Immature natural killer cell (primary cell): ENCODE measurements at regions not wholly inside any gene's neighbourhood (a gene's known extent, or its start where the extent isn't known, plus 50 kb on each side); places are given as distances from the start of the nearest gene placed in this dataset.
"Not testable (repeated sequence)": the region's sequence is repeated elsewhere in the genome, so short reads cannot be mapped to it uniquely, and the experiment has no call there.

Source experiments
- DNase-seq, 3 donors: peaks; one replicate each; pipeline ENCODE4 v3.0.0; 2022; ENCODE audit warnings: mixed read lengths in 1 of 3
- H3K27ac Mint-ChIP-seq, 6 donors: one replicate each; pipeline ENCODE4 v1.8.0; 2020; ENCODE audit warnings: mixed read lengths in 6 of 6, mild to moderate bottlenecking in 5 of 6, inconsistent platforms in 4 of 6, moderate library complexity in 3 of 6
- H3K27me3 Mint-ChIP-seq, 3 donors: one replicate each; pipeline ENCODE4 v1.8.0; 2020 to 2021; ENCODE audit warnings: low read depth in 3 of 3, mild to moderate bottlenecking in 3 of 3, mixed read lengths in 3 of 3, moderate library complexity in 3 of 3, inconsistent platforms in 1 of 3
- H3K36me3 Mint-ChIP-seq, 3 donors: one replicate each; pipeline ENCODE4 v1.8.0; 2020; ENCODE audit warnings: mixed read lengths in 3 of 3, inconsistent platforms in 2 of 3, mild to moderate bottlenecking in 2 of 3
- H3K4me1 Mint-ChIP-seq, 2 donors: one replicate each; pipeline ENCODE4 v1.8.0; 2020; ENCODE audit warnings: inconsistent platforms in 2 of 2, mild to moderate bottlenecking in 2 of 2, mixed read lengths in 2 of 2, moderate library complexity in 1 of 2
- H3K4me3 Mint-ChIP-seq, 5 donors: one replicate each; pipeline ENCODE4 v1.8.0; 2020; ENCODE audit warnings: mild to moderate bottlenecking in 5 of 5, mixed read lengths in 5 of 5, inconsistent platforms in 3 of 5, moderate library complexity in 3 of 5
- H3K9me3 Mint-ChIP-seq, 6 donors: one replicate each; pipeline ENCODE4 v1.8.0; 2020; ENCODE audit warnings: mild to moderate bottlenecking in 6 of 6, mixed read lengths in 6 of 6, inconsistent platforms in 4 of 6, moderate library complexity in 3 of 6

DNA sequence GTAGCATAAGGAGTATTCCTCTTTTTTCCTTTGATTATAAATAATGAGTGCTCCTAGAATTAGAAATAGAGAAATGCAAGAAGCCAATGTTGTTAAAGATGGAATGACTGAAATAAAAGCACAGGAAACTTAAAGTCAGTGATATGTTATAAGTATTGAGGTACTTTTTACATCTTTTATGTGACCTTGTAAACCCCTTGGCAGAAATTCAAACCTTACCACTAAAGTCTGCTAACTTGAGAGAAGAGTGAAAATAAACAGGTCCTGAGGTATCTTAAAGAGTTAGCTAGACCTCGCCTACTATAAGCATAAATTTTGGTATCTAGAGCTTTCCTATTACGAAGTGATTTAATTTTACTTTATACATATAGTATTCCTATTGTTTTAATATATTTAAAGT, 188.2 kb downstream of the DKK1 start:
- Mint-ChIP-seq H3K27me3 (peaks cover 0 to 2% (median 0%) of the 10 kb centered on the region in 3 donors), H3K9me3 (peaks cover 3 to 36% (median 17%) of the 10 kb centered on the region in 6 donors), H3K4me3 (no peak overlapping the region), H3K4me1 (no peaks in the 10 kb centered on the region), H3K36me3 (no peaks in the 10 kb centered on the region), H3K27ac (no peak overlapping the region)
- no peak for DNase-seq

- H3K27ac Mint-ChIP-seq, H3K36me3 Mint-ChIP-seq, H3K4me3 Mint-ChIP-seq, H3K27me3 Mint-ChIP-seq, H3K4me1 Mint-ChIP-seq, DNase-seq: not testable (repeated sequence)
- peaks cover 0 to 36% (median 18%) of the 10 kb centered on the region in 6 donors for H3K9me3 Mint-ChIP-seq
Measured at GRCh38 chr10:52505341-52505740, 191.3 kb downstream of the DKK1 start.

DNA sequence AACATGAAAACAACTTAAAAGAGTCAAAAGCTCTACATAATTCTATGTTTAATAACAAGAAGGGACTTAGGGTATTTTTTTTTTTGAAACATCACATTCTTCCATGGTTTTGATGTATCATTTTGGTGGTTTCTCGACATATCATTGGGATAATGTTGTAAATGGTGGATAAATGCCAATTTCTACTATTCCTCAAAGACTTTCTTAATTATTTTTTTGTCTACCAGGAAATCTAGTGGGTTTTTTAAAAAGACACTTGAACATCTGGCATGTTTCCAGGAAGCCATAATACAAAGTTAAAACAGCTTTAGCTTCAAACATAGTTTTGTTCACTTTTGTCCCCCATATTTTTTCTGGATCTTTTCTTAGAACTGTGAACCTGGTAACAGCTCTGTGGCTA, 200.4 kb downstream of the DKK1 start:
- Mint-ChIP-seq H3K4me3 (no peak overlapping the region), H3K9me3 (peaks cover 2 to 32% (median 7%) of the 10 kb centered on the region in 6 donors), H3K27ac (no peak overlapping the region), H3K4me1 (no peaks in the 10 kb centered on the region), H3K36me3 (no peaks in the 10 kb centered on the region), H3K27me3 (no peaks in the 10 kb centered on the region)
- DNase-seq, result no peak

DNA sequence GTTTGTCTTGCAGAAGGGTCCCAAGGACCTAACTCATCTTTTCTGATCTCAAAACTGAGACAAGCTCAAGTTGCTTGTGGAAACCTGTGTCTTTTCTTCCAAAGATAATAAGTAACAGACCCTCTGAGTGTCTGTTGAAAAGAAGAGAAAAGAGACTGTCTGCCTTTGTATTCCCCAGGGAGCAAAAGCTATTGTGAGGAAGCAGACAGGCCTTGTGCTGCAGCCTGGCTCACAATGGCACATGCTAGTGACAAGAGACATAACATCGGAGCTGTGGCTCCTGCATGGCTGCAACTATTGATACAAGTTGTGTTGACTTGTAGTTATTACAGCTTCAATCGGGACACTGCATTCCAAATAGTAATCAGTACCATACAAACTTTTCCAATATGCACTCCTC, 202.9 kb downstream of the DKK1 start:
- Mint-ChIP-seq H3K4me3 (no peak overlapping the region), H3K4me1 (no peaks in the 10 kb centered on the region)

DNA sequence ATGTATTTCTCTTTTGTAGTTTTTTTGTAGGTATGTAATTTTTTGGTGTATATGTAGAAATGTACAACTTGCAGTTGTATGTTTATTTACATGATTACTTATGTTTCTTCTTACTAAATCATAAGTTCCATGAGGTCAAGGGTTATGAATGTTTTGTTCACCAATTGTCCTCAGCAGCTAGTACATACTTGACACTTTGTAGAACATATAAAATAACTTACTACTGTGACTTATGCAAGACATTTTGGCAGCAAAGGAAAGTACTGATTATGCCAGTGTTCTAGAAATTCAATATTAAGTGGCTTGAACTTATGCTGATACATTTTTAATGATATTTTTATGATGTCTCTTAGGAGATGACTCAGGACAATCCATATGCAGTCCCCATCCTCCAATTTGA, 209.6 kb downstream of the DKK1 start:
- Mint-ChIP-seq H3K27ac (no peak overlapping the region), H3K27me3 (peaks cover 0 to 4% (median 0%) of the 10 kb centered on the region in 3 donors), H3K36me3 (no peaks in the 10 kb centered on the region), H3K4me3 (no peak overlapping the region), H3K9me3 (peaks cover 0 to 18% (median 6%) of the 10 kb centered on the region in 6 donors), H3K4me1 (no peaks in the 10 kb centered on the region)
- no peak for DNase-seq

More for the DNA sequence above, 202.9 kb downstream of the DKK1 start:
- H3K27ac Mint-ChIP-seq, result no peak overlapping the region
- H3K27me3 Mint-ChIP-seq, result no peaks in the 10 kb centered on the region
- peaks cover 2 to 19% (median 3%) of the 10 kb centered on the region in 6 donors for H3K9me3 Mint-ChIP-seq
- no peak for DNase-seq
- no peaks in the 10 kb centered on the region for H3K36me3 Mint-ChIP-seq

DNA sequence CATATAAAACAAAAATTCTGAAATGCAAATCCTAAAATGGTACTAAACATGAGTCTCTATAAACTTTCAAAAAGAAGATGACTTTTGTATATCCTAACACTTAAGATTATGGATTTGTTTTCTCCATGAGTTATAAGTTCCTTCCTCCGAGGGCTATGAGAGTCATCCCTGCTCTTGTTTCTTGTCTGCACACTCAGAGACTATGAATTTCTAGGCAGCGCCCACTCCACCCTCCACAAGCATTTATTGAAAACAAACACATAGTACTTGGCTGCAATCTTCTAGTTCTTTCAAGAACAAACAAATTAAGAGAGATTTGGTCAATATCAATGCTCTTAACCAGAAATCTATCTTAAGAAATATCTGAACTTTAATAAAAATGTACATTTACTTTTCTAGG, 211.7 kb downstream of the DKK1 start:
- H3K4me1 Mint-ChIP-seq, result no peaks in the 10 kb centered on the region
- no peak overlapping the region for H3K27ac Mint-ChIP-seq
- H3K27me3 Mint-ChIP-seq, result peaks cover 0 to 4% (median 0%) of the 10 kb centered on the region in 3 donors
- no peak overlapping the region for H3K4me3 Mint-ChIP-seq
- no peak for DNase-seq
- H3K36me3 Mint-ChIP-seq, result no peaks in the 10 kb centered on the region
- H3K9me3 Mint-ChIP-seq, result peaks cover 0 to 25% (median 9%) of the 10 kb centered on the region in 6 donors

DNA sequence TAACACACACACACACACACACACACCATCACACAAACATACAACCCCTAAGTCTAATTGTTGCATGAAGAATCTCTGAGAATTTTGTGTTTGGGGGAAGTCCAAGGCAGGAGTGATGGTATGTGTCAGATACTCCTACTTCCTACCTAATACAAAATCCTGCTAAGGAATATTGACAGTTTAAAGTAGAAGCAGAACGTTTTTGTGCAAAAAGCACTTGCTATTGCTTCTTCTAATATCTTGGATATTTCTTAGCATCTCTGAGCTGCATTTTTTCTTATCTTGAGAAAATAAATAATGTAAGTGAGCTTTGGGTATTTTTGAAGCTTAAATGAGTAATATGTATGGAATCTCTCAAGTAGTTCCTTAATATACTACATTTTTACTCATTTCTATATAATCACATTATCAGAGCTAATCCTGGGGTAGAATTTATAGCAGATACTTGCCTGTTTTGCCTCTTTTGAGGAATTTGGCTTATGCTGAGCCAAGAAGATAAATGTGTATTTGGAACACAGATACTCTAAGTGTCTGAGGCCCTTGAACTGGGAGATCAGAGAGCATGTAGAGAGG, 212.3 kb downstream of the DKK1 start:
- Mint-ChIP-seq H3K9me3 (peaks cover 0 to 25% (median 8%) of the 10 kb centered on the region in 6 donors), H3K4me3 (no peak overlapping the region), H3K36me3 (no peaks in the 10 kb centered on the region), H3K27me3 (peaks cover 0 to 4% (median 0%) of the 10 kb centered on the region in 3 donors), H3K27ac (no peak overlapping the region), H3K4me1 (no peaks in the 10 kb centered on the region)
- DNase-seq, result no peak

DNA sequence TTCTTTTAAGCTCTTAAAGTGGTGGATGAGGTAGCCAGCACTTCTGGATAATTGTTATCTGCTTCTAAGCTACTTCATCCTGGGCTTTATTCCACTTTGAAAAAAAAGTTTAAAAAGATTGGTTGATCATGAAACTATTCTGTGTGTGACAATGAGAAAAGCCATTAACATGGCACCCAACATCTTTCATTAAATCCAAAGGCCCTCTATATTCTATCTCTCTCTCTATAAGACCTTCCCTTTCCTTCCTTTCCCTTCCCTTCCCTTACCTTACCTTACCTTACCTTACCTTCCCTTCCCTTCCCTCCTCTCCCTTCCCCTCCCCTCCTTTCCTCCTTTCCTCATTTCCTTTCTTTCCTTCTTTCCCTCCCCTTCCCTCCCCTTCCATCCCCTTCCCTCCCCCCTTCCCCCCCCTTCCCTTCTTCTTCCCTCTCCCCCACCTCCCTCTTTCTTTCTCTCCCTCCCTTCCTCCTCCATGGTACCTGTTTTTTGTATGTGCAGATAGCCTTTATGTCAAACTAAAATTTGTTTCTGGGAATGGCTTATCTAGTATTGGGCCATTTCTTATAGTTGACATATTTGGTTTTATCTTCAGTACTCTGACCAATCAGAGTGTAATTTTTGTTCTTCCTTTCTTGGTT, 218.7 kb downstream of the DKK1 start:
- Mint-ChIP-seq H3K36me3 (no peaks in the 10 kb centered on the region), H3K4me1 (no peaks in the 10 kb centered on the region), H3K4me3 (no peak overlapping the region), H3K9me3 (peaks cover 0 to 14% (median 8%) of the 10 kb centered on the region in 6 donors), H3K27ac (no peak overlapping the region), H3K27me3 (peaks cover 0 to 2% (median 0%) of the 10 kb centered on the region in 3 donors)
- no peak for DNase-seq

- H3K4me1 Mint-ChIP-seq, result no peaks in the 10 kb centered on the region
- no peaks in the 10 kb centered on the region for H3K36me3 Mint-ChIP-seq
- no peak overlapping the region for H3K4me3 Mint-ChIP-seq
- no peak overlapping the region for H3K27ac Mint-ChIP-seq
- no peak for DNase-seq
- peaks cover 0 to 15% (median 7%) of the 10 kb centered on the region in 6 donors for H3K9me3 Mint-ChIP-seq
- H3K27me3 Mint-ChIP-seq, result no peaks in the 10 kb centered on the region
Measured at GRCh38 chr10:52533986-52534385, 219.9 kb downstream of the DKK1 start.

DNA sequence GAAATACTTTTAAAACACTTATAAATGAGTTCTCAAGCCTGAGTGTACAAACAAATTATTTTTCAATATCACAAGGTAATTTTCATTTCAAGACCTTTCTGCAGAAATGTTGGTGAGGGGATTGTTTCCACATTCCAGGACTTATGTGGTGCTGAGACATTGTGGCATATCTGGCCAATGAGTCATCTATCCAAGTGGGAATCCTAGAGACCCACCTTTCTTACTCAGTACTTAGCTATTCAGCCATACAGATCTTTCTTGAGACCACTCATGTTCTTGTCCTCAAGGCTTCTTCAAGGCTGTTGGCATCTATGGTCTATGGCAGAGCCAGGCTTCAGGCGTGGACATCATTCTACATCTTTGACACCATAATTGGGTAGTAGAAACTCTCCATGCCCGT, 225.4 kb downstream of the DKK1 start:
- Mint-ChIP-seq H3K27me3 (no peaks in the 10 kb centered on the region), H3K9me3 (peaks cover 0 to 19% (median 5%) of the 10 kb centered on the region in 6 donors), H3K36me3 (no peaks in the 10 kb centered on the region), H3K27ac (no peak overlapping the region), H3K4me3 (no peak overlapping the region), H3K4me1 (no peaks in the 10 kb centered on the region)
- DNase-seq, result no peak

DNA sequence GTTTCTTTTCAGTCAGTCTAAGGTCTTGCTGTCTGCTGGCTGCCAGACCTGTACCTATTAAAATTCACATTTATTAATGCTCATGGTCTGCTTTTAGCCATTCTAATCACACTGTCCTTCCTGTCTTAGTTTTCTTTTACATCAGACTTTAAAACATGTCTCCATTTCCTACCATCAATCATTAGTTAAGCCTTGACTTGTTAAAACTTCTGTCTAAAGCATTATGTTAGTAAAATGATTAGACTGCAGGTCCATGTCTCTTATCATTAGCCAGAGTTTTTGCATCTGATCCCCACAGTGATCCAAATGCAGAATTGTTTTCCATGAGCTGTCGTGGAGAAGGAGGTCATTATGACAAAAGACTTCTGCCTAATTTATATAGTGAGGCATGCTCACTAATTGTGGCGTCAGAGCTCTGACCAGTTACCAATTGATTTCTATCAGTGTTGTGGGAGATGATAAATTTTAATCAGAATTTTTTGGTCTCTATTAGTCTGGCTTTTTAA, 226.5 kb downstream of the DKK1 start:
- no peak overlapping the region for H3K27ac Mint-ChIP-seq
- no peaks in the 10 kb centered on the region for H3K27me3 Mint-ChIP-seq
- H3K4me3 Mint-ChIP-seq, result no peak overlapping the region
- no peaks in the 10 kb centered on the region for H3K4me1 Mint-ChIP-seq
- peaks cover 0 to 22% (median 5%) of the 10 kb centered on the region in 6 donors for H3K9me3 Mint-ChIP-seq
- no peak for DNase-seq
- no peaks in the 10 kb centered on the region for H3K36me3 Mint-ChIP-seq

GRCh38 chr10:52541006-52541473, 227.0 kb downstream of the DKK1 start:
- no peak overlapping the region for H3K27ac Mint-ChIP-seq
- no peak for DNase-seq
- H3K9me3 Mint-ChIP-seq, result peaks cover 3 to 27% (median 10%) of the 10 kb centered on the region in 6 donors
- H3K27me3 Mint-ChIP-seq, result no peaks in the 10 kb centered on the region
- H3K4me3 Mint-ChIP-seq, result no peak overlapping the region
- H3K4me1 Mint-ChIP-seq, result no peaks in the 10 kb centered on the region
- H3K36me3 Mint-ChIP-seq, result no peaks in the 10 kb centered on the region

- no peaks in the 10 kb centered on the region for H3K27me3 Mint-ChIP-seq
- DNase-seq, result no peak
- H3K4me3 Mint-ChIP-seq, result no peak overlapping the region
- no peaks in the 10 kb centered on the region for H3K4me1 Mint-ChIP-seq
- H3K36me3 Mint-ChIP-seq, result no peaks in the 10 kb centered on the region
- no peak overlapping the region for H3K27ac Mint-ChIP-seq
- H3K9me3 Mint-ChIP-seq, result peaks cover 6 to 21% (median 9%) of the 10 kb centered on the region in 6 donors
Measured at GRCh38 chr10:52542906-52543305, 228.8 kb downstream of the DKK1 start.

- no peak overlapping the region for H3K27ac Mint-ChIP-seq
- H3K27me3 Mint-ChIP-seq, result no peaks in the 10 kb centered on the region
- no peak overlapping the region for H3K4me3 Mint-ChIP-seq
- H3K4me1 Mint-ChIP-seq, result no peaks in the 10 kb centered on the region
- DNase-seq, result no peak
- peaks cover 1 to 18% (median 7%) of the 10 kb centered on the region in 6 donors for H3K9me3 Mint-ChIP-seq
- H3K36me3 Mint-ChIP-seq, result peaks cover 0 to 4% (median 0%) of the 10 kb centered on the region in 3 donors
Measured at GRCh38 chr10:52551046-52551445, 221.5 kb downstream of the MBL2 start.
